Omental fat pad (tissue), 3 donors: ENCODE measurements at regions not wholly inside any gene's neighbourhood (a gene's known extent, or its start where the extent isn't known, plus 50 kb on each side); places are given as distances from the start of the nearest gene placed in this dataset.

Experiments used
- ATAC-seq: fragments of 150-250 bp; one replicate; pipeline ENCODE4 v1.9.1; 2016; ENCODE audit warnings: mild to moderate bottlenecking, moderate library complexity; ENCODE audit not compliant: low FRiP score
- DNase-seq: peaks from one replicate; pipeline ENCODE4 v3.0.0-alpha.2; 2019; ENCODE audit warnings: low spot score
- CTCF ChIP-seq, 3 donors: fragments of 450-650 bp; IDR thresholded peaks; one replicate each; pipeline ENCODE4 v1.5.1; 2016 to 2017; ENCODE audit warnings: antibody characterized with exemption in 3 of 3, mild to moderate bottlenecking in 3 of 3, moderate library complexity in 2 of 3

- DNase-seq, result no peak
- TF ChIP-seq CTCF (IDR thresholded peaks at IDR 0.05), result no peak
- ATAC-seq, result no peak
These were observed 480.8 kb upstream of the TECRL start for GRCh38 chr4:64889906-64890610.

GRCh38 chr4:64883087-64883807, 474.0 kb upstream of the TECRL start:
- DNase-seq (no peak), ATAC-seq (no peak)
- TF ChIP-seq CTCF (IDR thresholded peaks at IDR 0.05), result no peak

GRCh38 chr4:64882311-64883086, 473.2 kb upstream of the TECRL start:
- TF ChIP-seq CTCF (IDR thresholded peaks at IDR 0.05), result no peak
- DNase-seq, result no peak
- no peak for ATAC-seq

- DNase-seq, result no peak
- no peak for ATAC-seq
- no peak for TF ChIP-seq CTCF (IDR thresholded peaks at IDR 0.05)
These were observed 471.3 kb upstream of the TECRL start for GRCh38 chr4:64880557-64880956.

- ATAC-seq (no peak), DNase-seq (no peak)
- no peak for TF ChIP-seq CTCF (IDR thresholded peaks at IDR 0.05)
These were observed 466.8 kb upstream of the TECRL start for GRCh38 chr4:64876021-64876420.

- DNase-seq (no peak), ATAC-seq (no peak)
- TF ChIP-seq CTCF (IDR thresholded peaks at IDR 0.05), result no peak
These were observed 461.3 kb upstream of the TECRL start for GRCh38 chr4:64870558-64870957.
